GM23338 (cell line): ENCODE measurements at regions not wholly inside any gene's neighbourhood (a gene's known extent, or its start where the extent isn't known, plus 50 kb on each side); places are given as distances from the start of the nearest gene placed in this dataset.

Source experiments
- ATAC-seq: fragments of 200-7000 bp; cut with Tn5 transposase; 3 replicates; pipeline ENCODE4 v1.9.1; 2020
- DNase-seq: peaks from one replicate; pipeline ENCODE4 v3.0.0-alpha.2; 2015; ENCODE audit warnings: low spot score
- H2AFZ ChIP-seq: fragments of 200-600 bp; sonication (generic); 2 replicates; pipeline ENCODE4 v1.8.0; 2016; ENCODE audit warnings: antibody characterized with exemption, mild to moderate bottlenecking, moderate library complexity
- H3F3A ChIP-seq: fragments of 200-600 bp; sonication (generic); replicated peaks from 2 replicates; pipeline ENCODE4 v1.8.0; 2017; ENCODE audit warnings: antibody characterized with exemption, mixed run types, low read depth
- H3K27ac ChIP-seq: fragments of 200-600 bp; sonication (generic); 2 replicates; pipeline ENCODE4 v1.6.1; 2016; ENCODE audit warnings: low read depth
- H3K27me3 ChIP-seq: fragments of 200-600 bp; sonication (generic); 2 replicates; pipeline ENCODE4 v1.8.0; 2016; ENCODE audit warnings: mild to moderate bottlenecking, mixed run types, moderate library complexity; ENCODE audit not compliant: insufficient read depth
- H3K36me3 ChIP-seq: fragments of 200-600 bp; sonication (generic); 2 replicates; pipeline ENCODE4 v1.8.0; 2016; ENCODE audit warnings: mild to moderate bottlenecking; ENCODE audit not compliant: insufficient read depth
- H3K4me1 ChIP-seq: fragments of 200-600 bp; sonication (generic); 2 replicates; pipeline ENCODE4 v1.8.0; 2016; ENCODE audit warnings: mild to moderate bottlenecking, moderate library complexity; ENCODE audit not compliant: insufficient read depth
- H3K4me2 ChIP-seq: fragments of 200-600 bp; sonication (generic); 2 replicates; pipeline ENCODE4 v1.7.1; 2017; ENCODE audit warnings: mixed run types
- H3K4me3 ChIP-seq: fragments of 200-600 bp; sonication (generic); 2 replicates; pipeline ENCODE4 v1.6.1; 2016; ENCODE audit warnings: mixed run types
- H3K79me2 ChIP-seq: fragments of 200-600 bp; sonication (generic); replicated peaks from 2 replicates; pipeline ENCODE4 v1.8.0; 2017; ENCODE audit warnings: mild to moderate bottlenecking; ENCODE audit not compliant: insufficient read depth
- H3K9me2 ChIP-seq: fragments of 200-600 bp; sonication (generic); 2 replicates; pipeline ENCODE4 v1.8.0; 2017; ENCODE audit not compliant: insufficient read depth
- H4K20me1 ChIP-seq: fragments of 200-600 bp; sonication (generic); replicated peaks from 2 replicates; pipeline ENCODE4 v1.8.0; 2017; ENCODE audit warnings: mild to moderate bottlenecking; ENCODE audit not compliant: insufficient read depth
- H3K27ac Mint-ChIP-seq: 2 replicates; pipeline ENCODE4 v1.8.0; 2020; ENCODE audit warnings: inconsistent platforms, mild to moderate bottlenecking, moderate library complexity, mixed read lengths
- H3K27me3 Mint-ChIP-seq: 3 replicates; pipeline ENCODE4 v1.8.0; 2022; ENCODE audit warnings: low read depth, mild to moderate bottlenecking, moderate library complexity, mixed read lengths, inconsistent platforms; ENCODE audit not compliant: insufficient read depth, poor library complexity
- H3K36me3 Mint-ChIP-seq: 3 replicates; pipeline ENCODE4 v1.8.0; 2021; ENCODE audit warnings: low read depth, mild to moderate bottlenecking, inconsistent platforms, moderate library complexity, mixed read lengths
- H3K4me1 Mint-ChIP-seq: 3 replicates; pipeline ENCODE4 v1.8.0; 2020; ENCODE audit warnings: mild to moderate bottlenecking, inconsistent platforms, mixed read lengths
- H3K4me3 Mint-ChIP-seq: 3 replicates; pipeline ENCODE4 v1.8.0; 2021; ENCODE audit warnings: moderate library complexity, mild to moderate bottlenecking, inconsistent platforms, mixed read lengths
- H3K9me3 Mint-ChIP-seq: 3 replicates; pipeline ENCODE4 v1.8.0; 2020; ENCODE audit warnings: moderate library complexity, mild to moderate bottlenecking, inconsistent platforms, mixed read lengths
- CREB1 ChIP-seq: fragments of 250-450 bp; sonication (Bioruptor Pico); IDR thresholded peaks from 2 replicates; pipeline ENCODE4 v1.5.0; 2020; ENCODE audit warnings: low read depth, mild to moderate bottlenecking, moderate library complexity
- EZH2 ChIP-seq: fragments of 200-600 bp; sonication (generic); IDR thresholded peaks from one replicate; pipeline ENCODE4 v1.8.0; 2017; ENCODE audit warnings: antibody characterized with exemption, mild to moderate bottlenecking, low read depth; ENCODE audit not compliant: unreplicated experiment
- JUNB ChIP-seq: IDR thresholded peaks from one replicate; pipeline ENCODE4 v1.6.1; 2016; ENCODE audit warnings: antibody characterized with exemption; ENCODE audit not compliant: unreplicated experiment
- NANOG ChIP-seq: IDR thresholded peaks from 2 replicates; pipeline ENCODE4 v1.6.1; 2016; ENCODE audit warnings: antibody characterized with exemption, borderline replicate concordance
- POLR2AphosphoS5 ChIP-seq: IDR thresholded peaks from 2 replicates; pipeline ENCODE4 v1.6.1; 2016; ENCODE audit warnings: antibody characterized with exemption, low read depth
- STAT1 ChIP-seq: IDR thresholded peaks from one replicate; pipeline ENCODE4 v1.6.1; 2016; ENCODE audit warnings: antibody characterized with exemption; ENCODE audit not compliant: unreplicated experiment
- ZNF114 ChIP-seq: fragments of 250-450 bp; sonication (Bioruptor Pico); IDR thresholded peaks from 2 replicates; pipeline ENCODE4 v1.5.0; 2020; ENCODE audit warnings: mild to moderate bottlenecking, moderate library complexity
- ZNF331 ChIP-seq: fragments of 250-450 bp; sonication (Bioruptor Pico); IDR thresholded peaks from 2 replicates; pipeline ENCODE4 v1.5.0; 2020; ENCODE audit warnings: low read depth, mild to moderate bottlenecking, moderate library complexity
- TF ChIP-seq, protein P1 (sequence below), 2 experiments: fragments of 200-600 bp in 1 of 2; sonication (generic) in 1 of 2; conservative IDR thresholded peaks; 2 replicates each; pipeline versions ENCODE4 v1.5.1 to v1.6.1; 2016 to 2017; ENCODE audit warnings: antibody characterized with exemption in 2 of 2, low read depth in 2 of 2, mild to moderate bottlenecking in 2 of 2, moderate library complexity in 1 of 2
- TF ChIP-seq, protein P2 (sequence below): IDR thresholded peaks from 2 replicates; pipeline ENCODE4 v1.6.1; 2016; ENCODE audit warnings: antibody characterized with exemption
- TF ChIP-seq, protein P3 (sequence below): IDR thresholded peaks from one replicate; pipeline ENCODE4 v1.6.1; 2018; ENCODE audit warnings: antibody characterized with exemption; ENCODE audit not compliant: unreplicated experiment

DNA sequence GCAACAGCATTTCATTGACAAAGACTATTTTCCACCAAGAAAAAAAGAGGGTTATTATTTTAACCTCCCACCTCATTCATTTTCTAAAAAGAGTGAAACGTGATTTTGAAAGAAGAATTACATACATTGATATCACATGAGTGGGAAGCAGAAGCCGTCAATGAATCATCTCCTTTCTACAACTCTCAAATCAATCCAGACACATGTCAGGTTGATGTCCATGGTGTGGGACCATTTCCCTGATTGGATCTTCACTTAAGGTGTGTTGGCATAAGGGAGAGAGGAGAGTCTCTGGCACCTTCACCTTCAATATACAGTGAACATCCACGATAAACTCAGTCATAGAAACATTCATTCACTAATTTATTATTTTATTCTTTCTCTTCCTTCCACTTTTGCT lies 1095.1 kb downstream of the BCL11B start:
- Histone ChIP-seq H3K27me3 (no peaks in the 10 kb centered on the region), H3F3A (no peaks in the 10 kb centered on the region), H3K36me3 (no peaks in the 10 kb centered on the region), H3K9me2 (peaks cover 2% of the 10 kb centered on the region; the same call in 1 of the 2 replicates), H3K4me3 (no peak overlapping the region), H3K4me2 (no peak overlapping the region), H2AFZ (no peak overlapping the region), H4K20me1 (no peaks in the 10 kb centered on the region), H3K4me1 (peaks cover 9% of the 10 kb centered on the region), H3K79me2 (no peaks in the 10 kb centered on the region), H3K27ac (no peak overlapping the region)
- no peak overlapping the region for H3K4me3 Mint-ChIP-seq
- H3K4me1 Mint-ChIP-seq: peaks cover 8% of the 10 kb centered on the region; the same call in 2 of the 3 replicates
- H3K36me3 Mint-ChIP-seq: no peaks in the 10 kb centered on the region
- peaks cover 4% of the 10 kb centered on the region for H3K27me3 Mint-ChIP-seq
- H3K27ac Mint-ChIP-seq: no peak overlapping the region
- no peak for TF ChIP-seq EZH2
- TF ChIP-seq, protein P1, sequence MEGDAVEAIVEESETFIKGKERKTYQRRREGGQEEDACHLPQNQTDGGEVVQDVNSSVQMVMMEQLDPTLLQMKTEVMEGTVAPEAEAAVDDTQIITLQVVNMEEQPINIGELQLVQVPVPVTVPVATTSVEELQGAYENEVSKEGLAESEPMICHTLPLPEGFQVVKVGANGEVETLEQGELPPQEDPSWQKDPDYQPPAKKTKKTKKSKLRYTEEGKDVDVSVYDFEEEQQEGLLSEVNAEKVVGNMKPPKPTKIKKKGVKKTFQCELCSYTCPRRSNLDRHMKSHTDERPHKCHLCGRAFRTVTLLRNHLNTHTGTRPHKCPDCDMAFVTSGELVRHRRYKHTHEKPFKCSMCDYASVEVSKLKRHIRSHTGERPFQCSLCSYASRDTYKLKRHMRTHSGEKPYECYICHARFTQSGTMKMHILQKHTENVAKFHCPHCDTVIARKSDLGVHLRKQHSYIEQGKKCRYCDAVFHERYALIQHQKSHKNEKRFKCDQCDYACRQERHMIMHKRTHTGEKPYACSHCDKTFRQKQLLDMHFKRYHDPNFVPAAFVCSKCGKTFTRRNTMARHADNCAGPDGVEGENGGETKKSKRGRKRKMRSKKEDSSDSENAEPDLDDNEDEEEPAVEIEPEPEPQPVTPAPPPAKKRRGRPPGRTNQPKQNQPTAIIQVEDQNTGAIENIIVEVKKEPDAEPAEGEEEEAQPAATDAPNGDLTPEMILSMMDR (conservative IDR thresholded peaks at IDR 0.05; ENCODE audit: low read depth in 2 of 2): no peak
- TF ChIP-seq, protein P2, sequence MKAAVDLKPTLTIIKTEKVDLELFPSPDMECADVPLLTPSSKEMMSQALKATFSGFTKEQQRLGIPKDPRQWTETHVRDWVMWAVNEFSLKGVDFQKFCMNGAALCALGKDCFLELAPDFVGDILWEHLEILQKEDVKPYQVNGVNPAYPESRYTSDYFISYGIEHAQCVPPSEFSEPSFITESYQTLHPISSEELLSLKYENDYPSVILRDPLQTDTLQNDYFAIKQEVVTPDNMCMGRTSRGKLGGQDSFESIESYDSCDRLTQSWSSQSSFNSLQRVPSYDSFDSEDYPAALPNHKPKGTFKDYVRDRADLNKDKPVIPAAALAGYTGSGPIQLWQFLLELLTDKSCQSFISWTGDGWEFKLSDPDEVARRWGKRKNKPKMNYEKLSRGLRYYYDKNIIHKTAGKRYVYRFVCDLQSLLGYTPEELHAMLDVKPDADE: no peak
- TF ChIP-seq ZNF114: no peak
- no peak for TF ChIP-seq ZNF331 (CRISPR knock-in tag)
- TF ChIP-seq STAT1: no peak
- no peak for TF ChIP-seq POLR2AphosphoS5
- no peak for TF ChIP-seq NANOG
- no peak for TF ChIP-seq CREB1 (CRISPR knock-in tag)
- TF ChIP-seq, protein P3, sequence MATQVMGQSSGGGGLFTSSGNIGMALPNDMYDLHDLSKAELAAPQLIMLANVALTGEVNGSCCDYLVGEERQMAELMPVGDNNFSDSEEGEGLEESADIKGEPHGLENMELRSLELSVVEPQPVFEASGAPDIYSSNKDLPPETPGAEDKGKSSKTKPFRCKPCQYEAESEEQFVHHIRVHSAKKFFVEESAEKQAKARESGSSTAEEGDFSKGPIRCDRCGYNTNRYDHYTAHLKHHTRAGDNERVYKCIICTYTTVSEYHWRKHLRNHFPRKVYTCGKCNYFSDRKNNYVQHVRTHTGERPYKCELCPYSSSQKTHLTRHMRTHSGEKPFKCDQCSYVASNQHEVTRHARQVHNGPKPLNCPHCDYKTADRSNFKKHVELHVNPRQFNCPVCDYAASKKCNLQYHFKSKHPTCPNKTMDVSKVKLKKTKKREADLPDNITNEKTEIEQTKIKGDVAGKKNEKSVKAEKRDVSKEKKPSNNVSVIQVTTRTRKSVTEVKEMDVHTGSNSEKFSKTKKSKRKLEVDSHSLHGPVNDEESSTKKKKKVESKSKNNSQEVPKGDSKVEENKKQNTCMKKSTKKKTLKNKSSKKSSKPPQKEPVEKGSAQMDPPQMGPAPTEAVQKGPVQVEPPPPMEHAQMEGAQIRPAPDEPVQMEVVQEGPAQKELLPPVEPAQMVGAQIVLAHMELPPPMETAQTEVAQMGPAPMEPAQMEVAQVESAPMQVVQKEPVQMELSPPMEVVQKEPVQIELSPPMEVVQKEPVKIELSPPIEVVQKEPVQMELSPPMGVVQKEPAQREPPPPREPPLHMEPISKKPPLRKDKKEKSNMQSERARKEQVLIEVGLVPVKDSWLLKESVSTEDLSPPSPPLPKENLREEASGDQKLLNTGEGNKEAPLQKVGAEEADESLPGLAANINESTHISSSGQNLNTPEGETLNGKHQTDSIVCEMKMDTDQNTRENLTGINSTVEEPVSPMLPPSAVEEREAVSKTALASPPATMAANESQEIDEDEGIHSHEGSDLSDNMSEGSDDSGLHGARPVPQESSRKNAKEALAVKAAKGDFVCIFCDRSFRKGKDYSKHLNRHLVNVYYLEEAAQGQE: no peak
- TF ChIP-seq JUNB: no peak
- no peak for ATAC-seq
- DNase-seq: no peak
- H3K9me3 Mint-ChIP-seq: no peaks in the 10 kb centered on the region
